T-helper 17 cell (primary cell): ENCODE measurements at regions not wholly inside any gene's neighbourhood (a gene's known extent, or its start where the extent isn't known, plus 50 kb on each side); places are given as distances from the start of the nearest gene placed in this dataset.

Experiments
- ATAC-seq: fragments of 150-1000 bp; cut with Tn5 transposase; 2 replicates; pipeline ENCODE4 v1.10.0; 2021; ENCODE audit warnings: mild to moderate bottlenecking, moderate library complexity
- DNase-seq, 3 donors: peaks; one replicate each; pipeline versions ENCODE4 v3.0.0 to v3.0.0-alpha.2; 2020 to 2021
- H3K9me3 ChIP-seq: one replicate; pipeline ENCODE4 v1.7.0; 2013; ENCODE audit warnings: low read length, mild to moderate bottlenecking; ENCODE audit not compliant: control insufficient read depth, poor library complexity, severe bottlenecking
- H3K27ac Mint-ChIP-seq: one replicate; pipeline ENCODE4 v1.8.0; 2022; ENCODE audit warnings: mild to moderate bottlenecking, moderate library complexity, mixed read lengths
- H3K27me3 Mint-ChIP-seq: one replicate; pipeline ENCODE4 v1.8.0; 2022; ENCODE audit warnings: mixed read lengths
- H3K36me3 Mint-ChIP-seq: one replicate; pipeline ENCODE4 v1.8.0; 2022; ENCODE audit warnings: low read depth, mixed read lengths
- H3K4me1 Mint-ChIP-seq: one replicate; pipeline ENCODE4 v1.8.0; 2022; ENCODE audit warnings: mild to moderate bottlenecking, mixed read lengths
- H3K4me3 Mint-ChIP-seq: one replicate; pipeline ENCODE4 v1.8.0; 2022; ENCODE audit warnings: mild to moderate bottlenecking, moderate library complexity, mixed read lengths

GRCh38 chr18:60060578-60060977 is 160.8 kb downstream of the PMAIP1 start:
- no peaks in the 10 kb centered on the region for H3K9me3 ChIP-seq
- H3K27me3 Mint-ChIP-seq = no peaks in the 10 kb centered on the region
- H3K27ac Mint-ChIP-seq = no peak overlapping the region
- DNase-seq (no peak), ATAC-seq (no peak)
- H3K4me1 Mint-ChIP-seq = no peaks in the 10 kb centered on the region
- H3K36me3 Mint-ChIP-seq = no peaks in the 10 kb centered on the region
- no peak overlapping the region for H3K4me3 Mint-ChIP-seq

- H3K4me1 Mint-ChIP-seq = no peaks in the 10 kb centered on the region
- no peaks in the 10 kb centered on the region for H3K36me3 Mint-ChIP-seq
- no peaks in the 10 kb centered on the region for H3K9me3 ChIP-seq
- no peak overlapping the region for H3K4me3 Mint-ChIP-seq
- ATAC-seq = no peak
- no peak for DNase-seq
- H3K27me3 Mint-ChIP-seq = no peaks in the 10 kb centered on the region
- no peak overlapping the region for H3K27ac Mint-ChIP-seq
Observed at GRCh38 chr18:60060026-60060425, 160.2 kb downstream of the PMAIP1 start.

GRCh38 chr18:60059216-60059615 is 159.4 kb downstream of the PMAIP1 start:
- Mint-ChIP-seq H3K27me3 (no peaks in the 10 kb centered on the region), H3K4me1 (no peaks in the 10 kb centered on the region), H3K4me3 (no peak overlapping the region), H3K36me3 (no peaks in the 10 kb centered on the region), H3K27ac (no peak overlapping the region)
- DNase-seq (no peak), ATAC-seq (no peak)
- no peaks in the 10 kb centered on the region for H3K9me3 ChIP-seq

- no peaks in the 10 kb centered on the region for H3K9me3 ChIP-seq
- ATAC-seq = no peak
- DNase-seq = no peak
- Mint-ChIP-seq H3K27me3 (peaks cover 6% of the 10 kb centered on the region), H3K4me1 (no peaks in the 10 kb centered on the region), H3K27ac (no peak overlapping the region), H3K36me3 (no peaks in the 10 kb centered on the region), H3K4me3 (no peak overlapping the region)
Observed at GRCh38 chr18:60053747-60054304, 154.0 kb downstream of the PMAIP1 start.

- Mint-ChIP-seq H3K4me1 (no peaks in the 10 kb centered on the region), H3K27ac (no peak overlapping the region), H3K36me3 (no peaks in the 10 kb centered on the region), H3K27me3 (peaks cover 6% of the 10 kb centered on the region), H3K4me3 (no peak overlapping the region)
- no peak for ATAC-seq
- H3K9me3 ChIP-seq = no peaks in the 10 kb centered on the region
- DNase-seq = no peak
Observed at GRCh38 chr18:60050821-60051220, 151.0 kb downstream of the PMAIP1 start.

- H3K4me3 Mint-ChIP-seq = no peak overlapping the region
- no peaks in the 10 kb centered on the region for H3K9me3 ChIP-seq
- H3K27me3 Mint-ChIP-seq = peaks cover 6% of the 10 kb centered on the region
- H3K36me3 Mint-ChIP-seq = no peaks in the 10 kb centered on the region
- no peak for DNase-seq
- no peaks in the 10 kb centered on the region for H3K4me1 Mint-ChIP-seq
- ATAC-seq = no peak
- no peak overlapping the region for H3K27ac Mint-ChIP-seq
Observed at GRCh38 chr18:60049172-60049571, 149.4 kb downstream of the PMAIP1 start.

- Mint-ChIP-seq H3K27me3 (peaks cover 2% of the 10 kb centered on the region), H3K27ac (no peak overlapping the region), H3K4me3 (no peak overlapping the region), H3K4me1 (no peaks in the 10 kb centered on the region), H3K36me3 (no peaks in the 10 kb centered on the region)
- H3K9me3 ChIP-seq = no peaks in the 10 kb centered on the region
- no peak for DNase-seq
- ATAC-seq = no peak
Observed at GRCh38 chr18:60047556-60047955, 147.8 kb downstream of the PMAIP1 start.

GRCh38 chr18:60044290-60045006 is 144.7 kb downstream of the PMAIP1 start:
- H3K27ac Mint-ChIP-seq = no peak overlapping the region
- H3K9me3 ChIP-seq = no peaks in the 10 kb centered on the region
- no peak overlapping the region for H3K4me3 Mint-ChIP-seq
- ATAC-seq (no peak), DNase-seq (no peak)
- no peaks in the 10 kb centered on the region for H3K36me3 Mint-ChIP-seq
- H3K4me1 Mint-ChIP-seq = no peaks in the 10 kb centered on the region
- peaks cover 14% of the 10 kb centered on the region for H3K27me3 Mint-ChIP-seq

- H3K9me3 ChIP-seq = no peaks in the 10 kb centered on the region
- H3K36me3 Mint-ChIP-seq = no peaks in the 10 kb centered on the region
- ATAC-seq (no peak), DNase-seq (no peak)
- H3K27me3 Mint-ChIP-seq = peaks cover 27% of the 10 kb centered on the region
- no peaks in the 10 kb centered on the region for H3K4me1 Mint-ChIP-seq
- no peak overlapping the region for H3K4me3 Mint-ChIP-seq
- no peak overlapping the region for H3K27ac Mint-ChIP-seq
Observed at GRCh38 chr18:60040971-60041370, 141.2 kb downstream of the PMAIP1 start.

DNA sequence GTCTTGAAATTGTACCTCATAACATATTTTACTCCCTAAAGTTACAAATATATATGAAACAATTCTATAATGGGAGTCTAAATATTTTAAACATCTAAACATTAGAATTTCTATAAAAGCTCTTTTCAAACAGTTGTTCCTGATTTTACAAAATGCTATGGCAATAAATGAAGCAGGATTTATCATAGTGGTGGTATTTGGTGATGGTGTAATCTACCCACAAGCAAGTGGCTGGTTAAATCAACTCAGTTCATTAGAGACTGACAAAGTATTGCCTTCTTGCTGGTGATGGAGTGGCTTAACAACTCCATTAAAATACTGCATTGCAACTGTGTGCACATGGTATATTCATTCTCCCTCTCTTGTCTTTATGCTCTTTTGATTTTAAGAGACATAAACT is 138.9 kb downstream of the PMAIP1 start:
- DNase-seq = no peak
- ATAC-seq = no peak
- no peak overlapping the region for H3K27ac Mint-ChIP-seq
- no peaks in the 10 kb centered on the region for H3K36me3 Mint-ChIP-seq
- no peak overlapping the region for H3K4me3 Mint-ChIP-seq
- peaks cover 27% of the 10 kb centered on the region for H3K27me3 Mint-ChIP-seq
- H3K4me1 Mint-ChIP-seq = no peaks in the 10 kb centered on the region
- H3K9me3 ChIP-seq = no peaks in the 10 kb centered on the region

DNA sequence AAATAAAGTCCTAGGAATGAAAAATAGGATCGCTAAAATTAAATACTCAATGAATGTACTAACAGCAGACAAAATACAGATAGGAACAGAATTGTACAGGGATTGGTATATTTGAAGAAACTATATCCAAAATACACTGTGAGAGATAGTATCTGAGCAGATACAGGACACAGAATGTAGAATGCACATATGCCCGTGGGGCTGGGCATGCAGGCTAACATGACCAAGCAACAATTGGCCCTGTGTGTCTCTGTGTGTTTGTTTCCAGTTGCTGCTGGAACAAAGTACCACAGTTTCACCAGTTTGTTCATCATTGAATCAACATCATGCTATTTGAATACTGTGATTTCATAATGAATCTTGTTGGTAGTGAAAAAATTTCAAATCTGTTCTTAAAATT is 127.6 kb downstream of the PMAIP1 start:
- Mint-ChIP-seq H3K4me1 (no peaks in the 10 kb centered on the region), H3K4me3 (no peak overlapping the region), H3K27ac (no peak overlapping the region), H3K36me3 (no peaks in the 10 kb centered on the region), H3K27me3 (peaks cover 9% of the 10 kb centered on the region)
- no peaks in the 10 kb centered on the region for H3K9me3 ChIP-seq
- DNase-seq (no peak), ATAC-seq (no peak)

DNA sequence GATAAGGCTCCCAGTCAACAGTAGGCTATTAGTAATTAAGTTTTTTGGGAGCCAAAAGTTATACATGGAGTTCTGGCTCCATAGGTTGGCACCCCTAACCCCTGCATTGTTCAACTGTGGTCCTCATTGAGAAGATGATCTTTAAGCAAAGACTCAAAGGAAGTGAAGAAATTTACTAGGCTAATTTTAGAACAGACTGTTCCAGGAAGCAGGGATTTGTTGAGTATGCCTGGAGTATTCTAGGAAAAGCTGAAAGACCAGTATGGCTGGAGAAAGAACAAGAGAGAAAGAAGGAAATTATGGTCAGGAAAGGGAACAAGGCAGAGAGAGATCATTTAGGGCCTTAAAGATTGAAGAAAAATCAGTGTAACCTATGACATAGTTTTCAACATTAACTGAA is 125.1 kb downstream of the PMAIP1 start:
- Mint-ChIP-seq H3K4me3 (no peak overlapping the region), H3K27ac (no peak overlapping the region), H3K27me3 (peaks cover 10% of the 10 kb centered on the region), H3K36me3 (no peaks in the 10 kb centered on the region), H3K4me1 (no peaks in the 10 kb centered on the region)
- DNase-seq (no peak), ATAC-seq (no peak)
- no peaks in the 10 kb centered on the region for H3K9me3 ChIP-seq

DNA sequence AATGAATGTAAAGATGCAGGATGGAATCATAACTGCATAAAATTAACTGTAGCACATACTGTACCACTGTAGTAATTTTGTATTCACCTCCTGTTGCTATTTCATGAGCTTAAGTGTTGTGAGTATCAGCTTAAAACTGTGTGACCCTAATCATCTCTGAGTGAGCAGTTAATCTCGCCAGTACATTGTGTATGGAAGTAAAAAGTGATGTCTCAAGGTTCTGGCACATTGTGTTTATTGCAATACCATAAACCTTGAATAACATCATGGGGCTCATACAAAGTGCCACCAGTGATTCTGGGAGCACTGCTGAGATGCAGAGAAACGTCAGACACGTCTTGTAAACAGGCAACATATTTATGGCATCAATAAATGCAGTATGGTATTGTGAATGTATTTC is 124.5 kb downstream of the PMAIP1 start:
- no peak for DNase-seq
- Mint-ChIP-seq H3K4me1 (no peaks in the 10 kb centered on the region), H3K4me3 (no peak overlapping the region), H3K27ac (no peak overlapping the region), H3K27me3 (peaks cover 13% of the 10 kb centered on the region), H3K36me3 (no peaks in the 10 kb centered on the region)
- H3K9me3 ChIP-seq = no peaks in the 10 kb centered on the region
- ATAC-seq = no peak

DNA sequence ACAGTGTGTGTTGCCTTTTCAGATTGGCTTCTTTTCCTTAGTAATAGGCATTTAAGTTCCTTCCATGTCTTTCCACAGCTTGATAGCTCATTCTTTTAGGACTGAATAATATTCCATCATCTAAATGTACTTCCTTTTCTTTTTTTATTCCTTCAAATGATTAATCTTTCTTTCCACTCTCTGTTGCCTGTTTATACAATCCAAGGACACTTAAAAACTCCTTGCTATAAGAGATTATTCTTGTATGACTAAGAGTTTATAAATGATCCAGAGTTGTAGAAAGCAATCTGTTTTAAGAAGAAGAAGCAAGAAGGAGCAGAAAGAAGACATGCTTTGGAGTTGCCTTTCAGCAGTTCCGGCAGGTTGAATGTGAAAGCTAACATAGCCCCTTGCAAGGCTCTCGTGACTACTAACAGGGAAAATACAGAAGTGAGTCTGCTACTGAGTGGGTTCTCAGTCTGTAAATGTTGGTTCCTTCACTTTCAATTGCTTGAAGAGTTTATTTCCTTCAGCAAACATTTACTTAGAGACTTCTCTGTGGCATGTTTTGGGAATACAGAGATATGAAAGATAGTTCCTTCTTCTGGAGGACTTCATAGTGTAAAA is 123.0 kb downstream of the PMAIP1 start:
- DNase-seq = no peak
- no peak overlapping the region for H3K27ac Mint-ChIP-seq
- H3K36me3 Mint-ChIP-seq = no peaks in the 10 kb centered on the region
- peaks cover 19% of the 10 kb centered on the region for H3K27me3 Mint-ChIP-seq
- no peaks in the 10 kb centered on the region for H3K4me1 Mint-ChIP-seq
- no peak overlapping the region for H3K4me3 Mint-ChIP-seq
- no peaks in the 10 kb centered on the region for H3K9me3 ChIP-seq
- no peak for ATAC-seq
